DND-41 (cell line): ENCODE measurements at regions not wholly inside any gene's neighbourhood (a gene's known extent, or its start where the extent isn't known, plus 50 kb on each side); places are given as distances from the start of the nearest gene placed in this dataset.
A peak's percentile ranks its signal among the peaks of the same experiment; 100 is the strongest.

ENCODE experiments used
- ATAC-seq: fragments of 200-7000 bp; cut with Tn5 transposase; 3 replicates; pipeline ENCODE4 v1.9.1; 2021; ENCODE audit warnings: low read depth; ENCODE audit not compliant: insufficient read depth
- DNase-seq: peaks from one replicate; pipeline ENCODE4 v3.0.0-alpha.2; 2020
- H2AFZ ChIP-seq: 2 replicates; pipeline ENCODE4 v1.6.0; 2012; ENCODE audit warnings: low read depth, low read length
- H3K27ac ChIP-seq: 2 replicates; pipeline ENCODE4 v1.5.1; 2012; ENCODE audit warnings: low read length, inconsistent platforms
- H3K27me3 ChIP-seq: fragments of 200-600 bp; sonication (generic); 2 replicates; pipeline ENCODE4 v1.6.0; 2012; ENCODE audit warnings: low read length, mild to moderate bottlenecking, inconsistent platforms; ENCODE audit not compliant: insufficient read depth, poor library complexity
- H3K36me3 ChIP-seq: 2 replicates; pipeline ENCODE4 v1.5.1; 2012; ENCODE audit warnings: low read length, inconsistent platforms; ENCODE audit not compliant: insufficient read depth
- H3K4me1 ChIP-seq: 2 replicates; pipeline ENCODE4 v1.5.1; 2012; ENCODE audit warnings: mild to moderate bottlenecking, low read length; ENCODE audit not compliant: insufficient read depth
- H3K4me2 ChIP-seq: 2 replicates; pipeline ENCODE4 v1.6.0; 2012; ENCODE audit warnings: mild to moderate bottlenecking, moderate library complexity, low read length, inconsistent platforms; ENCODE audit not compliant: insufficient read depth
- H3K4me3 ChIP-seq, 2 experiments: fragments of 200-600 bp in 1 of 2; shearing (Covaris generic) in 1 of 2; 2 replicates each; pipeline ENCODE4 v1.5.1; 2012 to 2016; ENCODE audit warnings: inconsistent platforms in 2 of 2, low read length in 2 of 2, mild to moderate bottlenecking in 2 of 2, low read depth in 1 of 2, moderate library complexity in 1 of 2
- H3K79me2 ChIP-seq: 2 replicates; pipeline ENCODE4 v1.6.0; 2012; ENCODE audit warnings: low read length, inconsistent platforms; ENCODE audit not compliant: insufficient read depth
- H3K9ac ChIP-seq: 2 replicates; pipeline ENCODE4 v1.6.0; 2012; ENCODE audit warnings: low read depth, mild to moderate bottlenecking, inconsistent platforms, low read length, moderate library complexity
- H3K9me3 ChIP-seq: 2 replicates; pipeline ENCODE4 v1.5.1; 2012; ENCODE audit warnings: low read length, moderate library complexity, mild to moderate bottlenecking, inconsistent platforms; ENCODE audit not compliant: insufficient read depth, severe bottlenecking
- H4K20me1 ChIP-seq: 2 replicates; pipeline ENCODE4 v1.6.0; 2012; ENCODE audit warnings: low read length; ENCODE audit not compliant: insufficient read depth
- EZH2 ChIP-seq: IDR thresholded peaks from 3 replicates; pipeline ENCODE4 v1.6.1; 2012; ENCODE audit warnings: borderline replicate concordance, low read depth, mild to moderate bottlenecking, moderate library complexity, low read length, inconsistent platforms; ENCODE audit not compliant: severe bottlenecking
- TF ChIP-seq, protein P1 (sequence below): IDR thresholded peaks from 2 replicates; pipeline ENCODE4 v1.5.1; 2012; ENCODE audit warnings: borderline replicate concordance, low read length, moderate library complexity, mild to moderate bottlenecking; ENCODE audit not compliant: poor library complexity, severe bottlenecking; ENCODE audit errors: extremely low read depth

- no peaks in the 10 kb centered on the region for H3K79me2 ChIP-seq
- DNase-seq (no peak), ATAC-seq (no peak)
- H3K36me3 ChIP-seq: no peaks in the 10 kb centered on the region
- H3K27ac ChIP-seq: no peak overlapping the region
- H4K20me1 ChIP-seq: no peaks in the 10 kb centered on the region
- H3K4me1 ChIP-seq: no peaks in the 10 kb centered on the region
- no peak overlapping the region for H3K4me3 ChIP-seq
- no peak overlapping the region for H3K9ac ChIP-seq
- TF ChIP-seq EZH2: no peak
- TF ChIP-seq, protein P1, sequence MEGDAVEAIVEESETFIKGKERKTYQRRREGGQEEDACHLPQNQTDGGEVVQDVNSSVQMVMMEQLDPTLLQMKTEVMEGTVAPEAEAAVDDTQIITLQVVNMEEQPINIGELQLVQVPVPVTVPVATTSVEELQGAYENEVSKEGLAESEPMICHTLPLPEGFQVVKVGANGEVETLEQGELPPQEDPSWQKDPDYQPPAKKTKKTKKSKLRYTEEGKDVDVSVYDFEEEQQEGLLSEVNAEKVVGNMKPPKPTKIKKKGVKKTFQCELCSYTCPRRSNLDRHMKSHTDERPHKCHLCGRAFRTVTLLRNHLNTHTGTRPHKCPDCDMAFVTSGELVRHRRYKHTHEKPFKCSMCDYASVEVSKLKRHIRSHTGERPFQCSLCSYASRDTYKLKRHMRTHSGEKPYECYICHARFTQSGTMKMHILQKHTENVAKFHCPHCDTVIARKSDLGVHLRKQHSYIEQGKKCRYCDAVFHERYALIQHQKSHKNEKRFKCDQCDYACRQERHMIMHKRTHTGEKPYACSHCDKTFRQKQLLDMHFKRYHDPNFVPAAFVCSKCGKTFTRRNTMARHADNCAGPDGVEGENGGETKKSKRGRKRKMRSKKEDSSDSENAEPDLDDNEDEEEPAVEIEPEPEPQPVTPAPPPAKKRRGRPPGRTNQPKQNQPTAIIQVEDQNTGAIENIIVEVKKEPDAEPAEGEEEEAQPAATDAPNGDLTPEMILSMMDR: no peak
- no peak overlapping the region for H2AFZ ChIP-seq
- H3K9me3 ChIP-seq: no peaks in the 10 kb centered on the region
- H3K27me3 ChIP-seq: no peaks in the 10 kb centered on the region
- no peak overlapping the region for H3K4me2 ChIP-seq
These were observed 197.6 kb downstream of the AACS start for GRCh38 chr12:125262851-125263250.

- Histone ChIP-seq H3K4me2 (no peak overlapping the region), H3K79me2 (no peaks in the 10 kb centered on the region), H2AFZ (no peak overlapping the region), H3K9ac (no peak overlapping the region), H3K27me3 (no peaks in the 10 kb centered on the region), H3K4me1 (no peaks in the 10 kb centered on the region), H3K27ac (no peak overlapping the region), H3K9me3 (no peaks in the 10 kb centered on the region), H3K36me3 (no peaks in the 10 kb centered on the region), H3K4me3 (no peak overlapping the region), H4K20me1 (no peaks in the 10 kb centered on the region)
- DNase-seq (peak; percentile 8), ATAC-seq (no peak)
- TF ChIP-seq EZH2: no peak
- TF ChIP-seq, protein P1: no peak
These were observed 198.2 kb downstream of the AACS start for GRCh38 chr12:125263385-125263784.

- H3K36me3 ChIP-seq: no peaks in the 10 kb centered on the region
- no peak overlapping the region for H3K4me2 ChIP-seq
- no peak overlapping the region for H3K4me3 ChIP-seq
- H3K27ac ChIP-seq: no peak overlapping the region
- H3K9me3 ChIP-seq: no peaks in the 10 kb centered on the region
- H3K9ac ChIP-seq: no peak overlapping the region
- H3K27me3 ChIP-seq: no peaks in the 10 kb centered on the region
- no peaks in the 10 kb centered on the region for H3K4me1 ChIP-seq
- DNase-seq (no peak), ATAC-seq (no peak)
- no peaks in the 10 kb centered on the region for H3K79me2 ChIP-seq
- no peak overlapping the region for H2AFZ ChIP-seq
- H4K20me1 ChIP-seq: no peaks in the 10 kb centered on the region
- TF ChIP-seq EZH2: no peak
- TF ChIP-seq, protein P1: no peak
These were observed 201.9 kb downstream of the AACS start for GRCh38 chr12:125267114-125267513.

DNA sequence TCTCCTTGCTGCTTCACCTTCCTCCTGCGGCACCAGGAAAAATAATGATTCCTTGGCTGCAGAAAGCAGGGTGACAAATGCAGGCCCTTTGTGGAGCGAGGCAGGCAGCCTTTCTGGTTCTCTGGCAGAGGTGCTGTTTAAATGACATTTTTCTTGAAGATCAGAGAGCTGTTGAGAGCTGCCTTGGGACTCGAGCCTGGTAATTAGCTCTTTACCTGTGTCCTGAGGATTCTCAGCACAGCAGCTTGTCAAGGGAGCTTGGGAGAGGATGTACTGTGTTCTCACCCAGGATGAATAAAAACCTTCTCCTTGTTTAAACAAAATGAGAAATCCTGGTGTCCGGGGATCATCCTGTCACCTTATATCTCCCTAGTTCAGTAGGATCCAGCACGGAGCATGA lies 204.0 kb downstream of the AACS start:
- H3K4me1 ChIP-seq: no peaks in the 10 kb centered on the region
- H2AFZ ChIP-seq: no peak overlapping the region
- no peaks in the 10 kb centered on the region for H3K9me3 ChIP-seq
- no peak for DNase-seq
- H3K36me3 ChIP-seq: no peaks in the 10 kb centered on the region
- no peaks in the 10 kb centered on the region for H4K20me1 ChIP-seq
- no peak overlapping the region for H3K4me3 ChIP-seq
- H3K27me3 ChIP-seq: no peaks in the 10 kb centered on the region
- TF ChIP-seq EZH2: no peak
- TF ChIP-seq, protein P1: no peak
- no peak overlapping the region for H3K9ac ChIP-seq
- H3K27ac ChIP-seq: no peak overlapping the region
- H3K79me2 ChIP-seq: no peaks in the 10 kb centered on the region
- no peak for ATAC-seq
- no peak overlapping the region for H3K4me2 ChIP-seq
